GM21825 (cell line): ENCODE measurements at regions not wholly inside any gene's neighbourhood (a gene's known extent, or its start where the extent isn't known, plus 50 kb on each side); places are given as distances from the start of the nearest gene placed in this dataset.
"Not testable (repeated sequence)": the region's sequence is repeated elsewhere in the genome, so short reads cannot be mapped to it uniquely, and the experiment has no call there.

Experiments used
- ATAC-seq: cut with Tn5 transposase; IDR thresholded peaks from one replicate; pipeline ENCODE4 v1.9.1; 2021; ENCODE audit warnings: mild to moderate bottlenecking, moderate library complexity; ENCODE audit not compliant: unreplicated experiment

GRCh38 chr4:138805736-138806135, 209.8 kb upstream of the NOCT start:
- ATAC-seq, result no peak

DNA sequence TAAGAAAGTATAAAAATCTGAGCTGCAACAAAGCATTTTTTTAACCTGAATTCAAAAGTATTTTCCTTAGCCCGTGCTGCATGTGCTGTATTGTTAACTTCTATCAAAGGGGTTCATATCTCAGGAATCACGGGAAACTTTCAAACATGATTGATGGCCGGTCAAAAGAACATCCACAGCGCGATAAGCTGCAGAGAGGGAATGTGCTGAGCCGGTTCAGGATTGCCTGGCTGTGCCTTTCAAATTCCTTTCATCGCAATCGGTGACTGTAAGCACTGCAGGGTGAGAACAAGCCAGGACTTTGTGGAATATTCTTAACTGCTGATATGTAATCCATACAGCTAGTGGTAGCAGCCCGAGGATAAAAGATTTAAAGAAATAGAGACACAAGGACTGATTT, 210.9 kb upstream of the NOCT start:
- ATAC-seq, result no peak

GRCh38 chr4:138803051-138803450, 212.5 kb upstream of the NOCT start:
- ATAC-seq, result no peak

DNA sequence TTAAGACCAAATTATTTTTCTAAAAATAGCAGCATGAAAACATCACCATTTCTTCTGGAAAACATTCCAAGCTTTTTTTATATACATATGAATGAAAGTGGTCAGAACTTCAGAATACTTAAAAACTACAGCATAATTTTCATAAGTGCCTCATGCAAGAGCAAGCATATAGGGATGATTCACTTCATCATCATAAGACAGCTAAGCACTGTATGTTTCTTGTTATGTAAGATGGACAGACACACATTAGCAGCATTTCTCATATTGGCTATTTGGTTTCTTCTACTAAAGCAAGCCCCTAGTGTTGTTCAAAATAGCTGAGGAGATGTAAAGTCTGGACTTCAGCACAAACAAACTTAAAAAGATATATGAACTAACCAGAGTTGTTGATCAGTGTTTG, 213.1 kb upstream of the NOCT start:
- ATAC-seq, result no peak

DNA sequence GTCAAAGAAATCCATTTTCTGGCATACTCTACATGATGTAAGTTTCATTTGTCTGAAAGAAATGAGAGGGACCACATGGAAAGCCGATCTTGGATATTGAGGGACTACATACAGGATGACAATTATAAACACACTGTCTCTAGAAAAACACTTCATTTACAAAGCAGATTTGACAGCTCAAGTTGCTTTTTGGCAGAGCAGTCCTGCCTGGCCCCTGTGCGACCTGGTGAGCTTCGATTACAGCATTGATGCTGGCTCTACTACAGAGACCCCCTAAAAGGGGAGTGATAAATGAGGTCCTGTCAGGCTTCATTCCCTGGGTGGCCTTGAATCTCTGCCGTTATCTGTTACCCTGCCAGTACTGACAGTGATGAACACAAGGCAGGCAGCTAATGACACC, 215.2 kb upstream of the NOCT start:
- ATAC-seq, result no peak

DNA sequence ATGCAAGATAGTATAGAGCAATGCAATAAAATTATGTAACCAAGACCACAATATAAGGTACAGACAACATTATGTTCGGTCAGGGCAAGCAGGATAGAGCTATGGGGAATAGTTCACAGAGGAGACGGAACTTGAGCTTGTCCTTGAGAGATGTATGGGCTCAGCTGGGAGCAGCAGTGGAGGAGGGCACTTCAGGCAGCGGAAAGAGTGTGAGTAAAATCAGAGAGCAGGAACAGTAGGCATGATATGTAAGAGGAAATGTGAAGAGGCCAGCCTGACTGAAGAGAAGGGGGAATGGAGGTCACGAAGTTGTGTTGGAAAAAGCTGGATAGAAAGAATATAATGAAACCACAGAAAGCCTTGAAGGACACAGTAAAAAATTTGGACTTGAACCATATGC, 217.2 kb upstream of the NOCT start:
- no peak for ATAC-seq

GRCh38 chr4:138797646-138798045, 217.9 kb upstream of the NOCT start:
- ATAC-seq, result no peak

GRCh38 chr4:138796761-138797160, 218.8 kb upstream of the NOCT start:
- ATAC-seq, result no peak

DNA sequence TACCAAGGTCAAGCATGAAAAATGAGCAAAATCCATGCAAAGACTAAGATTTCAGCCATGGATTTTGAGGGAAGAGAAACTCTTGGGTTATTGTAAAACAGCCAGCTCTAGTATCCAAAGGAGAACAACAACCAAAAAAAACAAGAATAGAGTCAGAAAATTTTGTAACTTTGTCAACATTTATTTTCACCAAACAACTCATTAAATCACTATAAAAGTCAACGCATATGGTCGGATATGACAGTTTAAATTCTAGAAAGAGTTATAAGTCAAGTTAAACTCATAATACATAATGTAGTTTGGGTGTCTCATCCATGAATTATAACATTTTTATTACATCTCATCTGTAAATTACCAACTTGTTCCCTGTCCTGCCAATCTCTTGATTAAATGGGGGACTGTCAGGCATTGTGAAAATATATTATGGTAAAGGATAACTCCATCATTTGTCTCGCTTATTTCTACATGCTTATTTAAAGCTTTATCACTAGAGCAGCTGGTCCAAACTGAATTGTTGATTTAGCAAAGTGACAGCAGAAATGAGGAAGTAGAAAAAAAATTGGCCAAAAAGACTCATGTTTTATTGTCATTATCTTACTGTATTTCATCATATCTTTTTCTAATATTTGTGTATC, 224.8 kb upstream of the NOCT start:
- no peak for ATAC-seq

GRCh38 chr4:138789796-138790195, 225.8 kb upstream of the NOCT start:
- ATAC-seq, result no peak

GRCh38 chr4:138788857-138789256, 226.7 kb upstream of the NOCT start:
- ATAC-seq, result no peak

DNA sequence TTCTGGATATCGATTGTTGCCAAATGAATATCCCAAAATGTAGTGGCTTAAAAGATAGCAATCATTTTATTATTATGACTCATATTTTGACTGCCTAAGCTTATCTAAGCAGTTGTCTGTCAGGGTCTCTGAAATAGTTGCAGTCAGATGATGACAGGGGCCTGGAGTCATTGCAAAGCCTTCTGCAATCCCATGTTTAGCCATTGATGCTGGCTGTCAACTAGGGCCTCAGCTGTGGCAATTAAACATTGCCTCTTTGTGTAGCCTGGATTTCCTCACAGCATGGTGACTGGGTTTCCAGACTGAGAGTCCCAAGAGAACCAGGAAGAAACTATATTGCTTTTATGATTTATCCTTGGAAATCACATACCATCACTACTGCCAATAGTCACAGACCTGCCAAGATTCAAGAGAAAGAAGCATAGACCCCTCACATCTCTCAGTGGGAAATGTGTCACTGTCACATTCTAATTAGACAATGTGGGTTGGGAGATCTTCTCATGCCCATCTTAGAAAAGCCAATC, 227.3 kb upstream of the NOCT start:
- ATAC-seq, result no peak

- not testable (repeated sequence) for ATAC-seq
Observed at GRCh38 chr4:138779761-138780160, 235.8 kb upstream of the NOCT start.

DNA sequence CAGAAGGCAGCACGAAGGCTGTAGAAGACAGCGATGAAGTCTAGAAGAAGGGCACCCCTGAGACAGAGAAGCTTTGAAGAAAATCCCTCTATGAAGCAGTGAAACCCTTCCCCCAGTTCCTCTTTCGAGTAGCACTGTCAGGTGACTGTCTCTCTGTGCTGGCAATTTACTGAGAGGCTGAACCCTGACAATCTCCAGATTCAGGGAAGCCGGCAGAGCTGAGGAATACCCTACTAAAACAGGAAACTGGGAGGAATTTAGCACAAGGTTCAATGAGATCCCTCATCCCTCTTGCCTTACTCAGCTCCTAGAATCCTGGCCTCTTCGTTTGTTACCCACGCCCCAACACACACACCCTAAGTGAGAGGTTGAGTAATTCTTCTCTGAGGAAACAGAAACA, 239.7 kb upstream of the NOCT start:
- ATAC-seq, result peak; percentile 89

DNA sequence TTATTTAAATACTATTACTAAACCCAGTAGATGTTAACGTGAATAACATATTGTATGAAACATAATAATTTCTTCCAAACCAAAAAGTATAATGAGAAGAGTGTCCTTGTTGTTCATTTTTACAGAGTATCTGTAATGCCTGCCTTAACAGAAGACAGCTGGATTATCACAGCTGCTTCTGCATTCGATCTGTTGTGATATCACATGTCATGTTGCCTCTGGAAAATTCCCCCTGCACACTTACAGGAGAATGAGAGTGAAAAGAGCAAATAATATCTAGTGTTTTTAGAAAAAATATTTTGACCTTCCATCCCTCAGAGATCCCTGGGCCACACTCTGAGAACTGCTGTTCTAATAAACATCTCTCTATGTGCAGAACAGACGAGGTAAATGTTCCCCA, 240.1 kb upstream of the NOCT start:
- no peak for ATAC-seq

DNA sequence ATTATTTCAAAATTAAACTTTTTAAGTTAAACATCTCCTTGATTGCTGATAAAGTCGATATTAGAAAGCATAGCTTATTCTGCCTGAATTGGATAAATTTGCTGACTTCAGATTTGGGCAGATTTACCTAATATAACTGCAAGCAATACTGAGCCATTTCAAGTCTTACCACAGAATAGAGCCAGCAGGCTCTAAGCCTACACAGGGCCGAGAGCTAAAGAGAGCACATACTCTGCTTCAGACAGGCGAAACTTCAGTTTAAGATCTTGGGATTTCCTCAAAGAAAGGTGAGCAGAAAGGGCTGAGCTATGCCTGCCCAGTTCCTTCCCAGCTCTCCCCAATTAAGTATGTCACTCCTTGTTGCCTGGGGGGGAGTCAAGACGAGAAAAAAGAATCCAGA, 240.6 kb upstream of the NOCT start:
- no peak for ATAC-seq

DNA sequence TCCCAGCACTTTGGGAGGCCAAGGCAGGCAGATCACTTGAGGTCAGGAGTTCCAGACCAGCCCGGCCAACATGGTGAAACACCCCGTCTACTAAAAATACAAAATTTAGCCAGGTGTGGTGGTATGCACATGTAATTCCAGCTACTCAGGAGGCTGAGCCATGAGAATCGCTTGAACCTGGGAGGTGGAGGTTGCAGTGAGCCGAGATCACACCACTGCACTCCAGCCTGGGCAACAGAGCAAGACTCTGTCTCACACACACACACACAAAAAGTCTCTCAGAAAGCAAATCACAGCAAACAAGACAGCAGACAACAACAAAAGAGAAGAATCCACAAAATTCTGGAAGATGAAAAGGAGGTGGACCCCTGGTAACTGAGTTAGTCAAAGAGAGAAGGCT, 241.5 kb upstream of the NOCT start:
- ATAC-seq, result not testable (repeated sequence)

- no peak for ATAC-seq
Observed at GRCh38 chr4:138773321-138773720, 242.3 kb upstream of the NOCT start.

DNA sequence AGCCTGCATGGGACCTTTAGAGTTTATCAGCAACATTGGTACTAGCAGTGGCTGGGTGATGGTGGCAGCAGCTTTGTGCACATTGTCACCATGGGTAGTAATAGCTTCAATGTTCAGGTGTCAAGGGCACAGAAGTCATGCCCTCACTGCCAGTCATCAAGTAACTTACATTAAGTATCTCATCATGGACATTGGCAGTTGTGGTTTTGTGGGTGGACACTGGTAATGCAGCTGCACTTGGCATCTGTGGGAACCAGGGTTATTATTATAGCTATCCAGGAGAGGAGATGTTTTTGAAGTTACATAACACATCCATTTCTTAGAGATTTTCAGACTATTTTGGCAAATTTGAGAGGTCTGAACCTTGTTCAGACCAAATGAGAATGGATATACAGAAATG, 243.2 kb upstream of the NOCT start:
- no peak for ATAC-seq

DNA sequence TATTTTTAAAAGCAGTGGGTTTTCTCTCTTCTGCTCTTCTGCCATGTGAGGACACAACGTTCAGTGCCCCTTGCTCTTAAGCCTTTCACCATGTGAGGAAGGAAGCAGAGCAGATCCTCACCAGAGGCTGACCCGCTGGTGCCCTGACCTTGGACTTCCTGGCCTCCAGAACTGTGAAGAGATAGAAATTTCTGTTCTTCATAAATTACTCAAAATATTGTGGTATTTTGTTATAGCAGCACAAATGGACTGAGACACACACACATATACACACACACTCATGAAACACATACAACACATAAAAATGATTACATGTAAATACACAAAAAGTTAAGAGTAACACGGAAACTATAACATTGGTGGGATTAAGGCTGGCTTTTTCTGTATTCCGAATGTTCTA, 244.8 kb upstream of the NOCT start:
- no peak for ATAC-seq

GRCh38 chr4:138766332-138766731, 249.2 kb upstream of the NOCT start:
- ATAC-seq, result no peak

DNA sequence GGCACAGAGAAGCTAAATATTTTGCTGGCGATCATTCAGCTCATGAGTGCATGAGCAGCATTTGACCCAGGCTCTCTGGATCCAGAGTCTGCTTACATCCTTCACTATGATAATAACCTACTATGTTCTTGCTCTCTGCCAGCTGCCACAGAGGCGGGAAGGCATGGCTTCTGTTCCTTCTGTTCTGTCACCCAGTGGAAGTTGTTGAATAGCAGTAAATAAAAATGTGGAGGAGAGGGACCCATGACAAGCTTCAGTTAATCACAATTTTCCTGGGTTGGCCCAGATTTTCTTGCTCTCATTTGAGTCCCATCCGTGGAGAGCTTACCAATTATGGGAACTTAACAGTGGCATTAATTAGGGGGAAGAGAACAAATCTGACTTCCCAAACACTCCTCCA, 250.1 kb upstream of the NOCT start:
- ATAC-seq, result no peak

GRCh38 chr4:138761638-138762220, 253.9 kb upstream of the NOCT start:
- ATAC-seq, result no peak
